NCI-H2171 treated with DMSO at 0.1 percent for 48 hours (cell line): ENCODE measurements at regions not wholly inside any gene's neighbourhood (a gene's known extent, or its start where the extent isn't known, plus 50 kb on each side); places are given as distances from the start of the nearest gene placed in this dataset.
A peak's percentile ranks its signal among the peaks of the same experiment; 100 is the strongest.
"Not testable (repeated sequence)": the region's sequence is repeated elsewhere in the genome, so short reads cannot be mapped to it uniquely, and the experiment has no call there.

Source experiments
- DNase-seq: peaks from one replicate; lab custom pipeline; 2025; lab: John Stamatoyannopoulos, UW

GRCh38 chr6:79150733-79151132 lies 72.7 kb upstream of the PHIP start:
- DNase-seq: no peak

GRCh38 chr6:79149884-79150283 lies 71.8 kb upstream of the PHIP start:
- DNase-seq: no peak

DNA sequence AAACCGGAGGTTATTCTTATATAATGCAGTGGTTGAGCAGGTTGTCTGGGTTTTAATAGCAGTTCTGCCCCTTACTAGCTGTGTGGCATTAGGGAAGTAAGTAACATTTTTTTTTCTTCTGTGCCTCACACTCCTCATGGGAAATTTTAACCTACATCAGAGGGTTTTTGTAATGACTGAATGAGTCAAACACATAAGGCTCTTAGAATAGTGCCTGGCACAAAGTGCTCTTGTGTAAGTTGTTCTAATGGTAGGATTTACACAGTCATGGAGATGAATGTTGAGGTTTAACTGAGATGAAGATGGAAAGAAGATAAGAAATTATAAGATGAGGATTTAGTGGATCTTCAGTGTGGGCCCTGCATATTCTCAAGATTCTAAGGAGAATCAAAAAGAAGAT lies 68.4 kb upstream of the PHIP start:
- DNase-seq: no peak

GRCh38 chr6:79145301-79145700 lies 67.2 kb upstream of the PHIP start:
- no peak for DNase-seq

- DNase-seq: no peak
Observed at GRCh38 chr6:79143320-79143898, 65.4 kb upstream of the PHIP start.

- DNase-seq: no peak
Observed at GRCh38 chr6:79138146-79138545, 60.1 kb upstream of the PHIP start.

DNA sequence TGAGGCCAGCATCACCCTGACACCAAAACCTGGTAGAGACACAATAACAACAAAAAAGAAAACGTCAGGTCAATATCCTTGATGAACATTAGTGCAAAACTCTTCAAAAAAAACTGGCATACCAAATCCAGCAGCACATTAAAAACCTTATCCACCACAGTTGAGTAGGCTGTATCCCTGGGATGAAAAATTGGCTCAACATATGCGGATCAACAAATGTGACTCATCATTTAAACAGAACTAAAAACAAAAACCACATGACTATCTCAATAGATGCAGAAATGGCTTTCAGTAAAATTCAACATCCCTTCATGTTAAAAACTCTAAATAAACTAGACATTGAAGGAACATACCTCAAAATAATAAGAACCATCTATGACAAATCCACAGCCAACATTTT lies 59.6 kb upstream of the PHIP start:
- no peak for DNase-seq

DNA sequence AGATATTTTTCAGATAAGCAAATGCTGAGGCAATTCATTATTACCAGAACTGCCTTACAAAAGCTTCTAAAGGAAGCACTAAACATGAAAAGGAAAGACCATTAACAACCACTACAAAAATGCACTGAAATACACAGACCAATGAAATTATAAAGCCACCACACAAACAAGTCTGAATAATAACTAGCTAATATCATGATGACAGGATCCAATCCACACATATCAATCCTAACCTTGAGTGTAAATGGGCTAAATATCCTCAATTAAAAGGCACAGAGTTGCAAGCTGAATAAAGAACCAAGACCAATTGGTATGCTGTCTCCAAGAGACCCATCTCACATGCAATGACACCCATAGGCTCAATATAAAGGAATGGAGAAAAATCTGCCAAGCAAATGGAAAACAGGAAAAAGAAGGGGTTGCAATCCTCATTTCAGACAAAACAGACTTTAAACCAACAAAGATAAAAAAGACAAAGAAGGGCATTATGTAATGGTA lies 58.0 kb upstream of the PHIP start:
- no peak for DNase-seq

DNA sequence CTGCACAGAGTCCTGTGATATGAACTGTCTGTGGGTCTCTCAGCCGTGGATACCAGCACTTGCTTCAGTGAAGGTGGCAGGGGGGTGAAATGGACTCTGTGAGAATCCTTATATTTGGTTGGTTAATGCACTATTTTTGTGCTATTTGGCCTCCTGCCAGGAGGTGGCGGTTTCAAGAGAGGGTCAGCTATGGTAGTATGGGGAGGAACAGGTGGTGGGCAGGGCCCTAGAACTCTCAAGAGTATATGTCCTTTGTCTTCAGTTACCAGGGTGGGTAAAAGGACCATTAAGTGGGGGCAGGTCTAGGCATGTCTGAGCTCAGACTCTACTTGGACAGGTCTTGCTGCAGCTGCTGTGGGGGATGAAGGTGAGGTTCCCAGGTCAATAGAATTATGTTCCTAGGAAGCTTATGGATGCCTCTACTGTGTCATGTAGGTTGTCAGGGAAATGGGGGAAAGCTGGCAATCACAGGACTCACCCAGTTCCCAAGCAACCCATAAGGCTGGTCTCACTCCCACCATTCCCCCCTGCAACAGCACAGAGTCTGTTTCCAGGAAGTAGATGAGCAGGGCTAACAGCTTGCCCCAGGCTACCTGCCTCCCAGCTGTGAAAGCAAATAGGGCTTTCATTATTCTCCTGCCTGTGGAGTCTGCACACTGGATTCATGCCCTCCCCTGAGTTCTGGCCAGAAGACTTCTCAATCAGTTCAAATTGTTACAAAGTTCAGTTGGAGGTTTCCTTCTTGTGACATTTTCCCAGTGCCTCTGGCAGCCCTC lies 56.8 kb upstream of the PHIP start:
- DNase-seq: peak; percentile 40

DNA sequence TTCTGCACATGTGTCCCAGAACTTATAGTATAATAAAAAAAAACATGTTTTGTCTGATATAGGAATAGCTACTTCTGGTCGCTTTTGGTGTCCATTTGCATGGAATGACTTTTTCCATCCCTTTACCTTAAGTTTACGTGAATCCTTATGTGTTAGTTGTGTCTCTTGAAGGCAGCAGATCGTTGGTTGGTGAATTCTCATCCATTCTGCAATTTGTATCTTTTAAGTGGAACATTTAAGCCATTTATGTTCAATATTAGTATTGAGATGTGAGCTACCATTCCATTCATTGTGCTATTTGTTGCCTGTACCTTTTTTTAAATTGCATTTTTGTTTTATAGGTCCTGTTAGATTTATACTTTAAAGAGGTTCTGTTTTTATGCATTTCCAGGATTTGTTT lies 55.1 kb upstream of the PHIP start:
- DNase-seq: no peak

DNA sequence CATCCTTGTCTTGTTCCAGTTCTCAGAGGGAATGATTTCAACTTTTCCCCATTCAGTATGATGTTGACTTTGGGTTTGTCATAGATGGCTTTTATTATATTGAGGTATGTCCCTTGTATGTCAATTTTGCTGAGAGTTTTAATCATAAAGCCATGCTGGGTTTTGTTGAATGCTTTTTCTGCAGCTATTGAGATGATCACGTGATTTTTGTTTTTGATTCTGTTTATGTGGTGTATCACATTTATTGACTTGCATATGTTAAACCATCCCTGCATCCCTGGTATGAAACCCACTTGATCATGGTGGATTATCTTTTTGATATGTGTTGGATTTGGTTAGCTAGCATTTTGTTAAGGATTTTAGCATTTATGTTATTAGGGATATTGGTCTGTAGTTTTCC lies 53.2 kb upstream of the PHIP start:
- not testable (repeated sequence) for DNase-seq
